Neural progenitor cell (in vitro differentiated cells): ENCODE measurements at regions not wholly inside any gene's neighbourhood (a gene's known extent, or its start where the extent isn't known, plus 50 kb on each side); places are given as distances from the start of the nearest gene placed in this dataset.

Experiments used
- CTCF ChIP-seq: fragments of 200-600 bp; sonication (generic); IDR thresholded peaks from 2 replicates; pipeline ENCODE4 v1.5.1; 2017; ENCODE audit warnings: antibody characterized with exemption, mild to moderate bottlenecking
- EZH2 ChIP-seq: fragments of 200-600 bp; sonication (generic); IDR thresholded peaks from 2 replicates; pipeline ENCODE4 v1.6.1; 2017; ENCODE audit warnings: antibody characterized with exemption, mild to moderate bottlenecking, moderate library complexity
- EZH2phosphoT487 ChIP-seq: fragments of 200-600 bp; sonication (generic); IDR thresholded peaks from 2 replicates; pipeline ENCODE4 v1.6.1; 2017; ENCODE audit warnings: antibody characterized with exemption

GRCh38 chr11:59283311-59283710, 70.6 kb upstream of the MPEG1 start:
- TF ChIP-seq CTCF (no peak), EZH2 (no peak), EZH2phosphoT487 (no peak)
